Ectodermal cell (in vitro differentiated cells): ENCODE measurements at regions not wholly inside any gene's neighbourhood (a gene's known extent, or its start where the extent isn't known, plus 50 kb on each side); places are given as distances from the start of the nearest gene placed in this dataset.

Experiments used
- H3K27ac ChIP-seq: 2 replicates; pipeline ENCODE4 v1.7.0; 2013; ENCODE audit warnings: mild to moderate bottlenecking, low read depth, low read length; ENCODE audit not compliant: insufficient read depth, poor library complexity, severe bottlenecking
- H3K27me3 ChIP-seq: 2 replicates; pipeline ENCODE4 v1.7.0; 2013; ENCODE audit warnings: mild to moderate bottlenecking, low read length; ENCODE audit not compliant: insufficient read depth, control insufficient read depth, poor library complexity, severe bottlenecking
- H3K36me3 ChIP-seq: one replicate; pipeline ENCODE4 v1.7.0; 2013; ENCODE audit warnings: low read length; ENCODE audit not compliant: control insufficient read depth, insufficient read depth
- H3K4me1 ChIP-seq: one replicate; pipeline ENCODE4 v1.7.0; 2013; ENCODE audit warnings: low read length; ENCODE audit not compliant: control insufficient read depth, insufficient read depth
- H3K4me3 ChIP-seq: 2 replicates; pipeline ENCODE4 v1.7.0; 2013; ENCODE audit warnings: low read depth, low read length, control low read depth; ENCODE audit not compliant: insufficient read depth
- H3K9me3 ChIP-seq: 2 replicates; pipeline ENCODE4 v1.7.0; 2013; ENCODE audit warnings: mild to moderate bottlenecking, low read length, moderate library complexity; ENCODE audit not compliant: control insufficient read depth
- WGBS, 2 experiments: methylation state at CpG; one replicate each; pipeline ENCODE4 v1.1.7; 2013; ENCODE audit warnings: missing lambda C conversion rate in 2 of 2; 5-methylcytosine and 5-hydroxymethylcytosine counted together

DNA sequence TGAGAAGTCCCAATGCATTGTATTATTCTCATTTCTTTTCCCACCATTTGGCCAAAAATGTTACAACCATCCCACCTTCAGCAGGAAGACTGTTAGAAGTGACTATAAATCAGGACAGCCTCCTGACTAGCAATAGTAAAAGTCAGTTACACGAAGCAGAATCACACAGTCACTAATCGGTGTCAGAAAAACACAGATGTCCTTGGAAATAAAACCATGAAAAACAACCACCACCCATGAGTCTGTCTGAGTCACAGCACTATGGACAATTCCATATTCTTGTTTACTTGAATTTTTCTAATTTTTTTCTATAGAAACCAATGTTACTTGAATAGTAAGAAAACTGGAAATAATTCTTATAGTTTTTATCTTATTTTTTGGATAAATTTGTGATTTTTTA lies 81.9 kb upstream of the FRMD4A start:
- Histone ChIP-seq H3K4me3 (no peak overlapping the region), H3K27ac (no peak overlapping the region), H3K27me3 (no peaks in the 10 kb centered on the region), H3K4me1 (no peaks in the 10 kb centered on the region), H3K36me3 (no peaks in the 10 kb centered on the region), H3K9me3 (no peaks in the 10 kb centered on the region)
- 89 to 94% methylated on average over 2 of the region's 2 CpGs for WGBS, 2 experiments

DNA sequence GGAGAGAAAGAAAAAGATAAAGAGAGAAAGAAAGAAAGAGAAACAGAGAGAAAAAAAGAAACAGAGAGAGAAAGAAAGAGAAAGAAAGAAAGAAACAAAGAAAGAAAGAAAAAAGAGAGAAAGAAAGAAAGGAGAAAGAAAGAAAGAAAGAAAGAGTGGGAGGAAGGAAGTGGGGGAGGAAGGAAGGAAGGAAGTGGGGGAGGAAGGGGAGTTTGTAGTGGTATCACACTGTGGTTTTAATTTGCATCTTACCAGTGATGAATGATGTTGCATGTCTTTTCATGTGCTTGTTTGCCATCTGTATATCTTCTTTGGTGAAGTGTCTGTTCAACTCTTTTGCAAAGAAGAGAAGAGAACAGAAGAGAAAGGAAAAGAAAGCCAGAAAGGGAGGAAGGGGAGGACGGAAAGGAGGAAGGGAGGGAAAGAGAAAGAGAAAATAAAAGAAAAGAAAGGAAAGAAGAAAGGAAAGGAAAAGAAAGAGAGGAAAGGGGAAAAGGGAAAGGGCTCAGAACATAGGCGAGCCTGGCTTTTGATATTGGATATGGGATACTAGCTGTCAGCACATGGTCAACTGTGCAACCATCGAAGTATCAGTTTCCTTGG lies 79.2 kb upstream of the FRMD4A start:
- 92 to 98% methylated on average over 3 of the region's 3 CpGs for WGBS, 2 experiments
- Histone ChIP-seq H3K36me3 (no peaks in the 10 kb centered on the region), H3K27me3 (no peaks in the 10 kb centered on the region), H3K4me3 (no peak overlapping the region), H3K4me1 (no peaks in the 10 kb centered on the region), H3K9me3 (no peaks in the 10 kb centered on the region), H3K27ac (no peak overlapping the region)

DNA sequence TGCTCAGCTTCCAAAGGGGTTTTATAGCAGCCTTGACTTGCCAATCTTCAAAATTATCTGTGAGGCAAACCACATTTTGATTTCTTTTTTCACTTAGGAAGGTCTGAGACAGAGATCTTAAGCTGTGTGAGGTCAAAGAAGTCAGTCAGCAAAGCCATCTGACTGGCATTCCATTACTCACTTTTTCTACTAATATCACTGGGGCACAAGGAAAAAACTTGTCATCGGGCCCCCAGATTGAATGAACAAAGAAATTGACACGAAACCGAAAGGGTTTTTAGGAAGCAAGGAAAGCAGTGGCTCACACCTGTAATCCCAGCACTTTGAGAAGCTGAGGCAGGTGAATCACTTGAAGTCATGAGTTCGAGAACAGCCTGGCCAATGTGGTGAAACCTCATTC lies 78.5 kb upstream of the FRMD4A start:
- Histone ChIP-seq H3K36me3 (no peaks in the 10 kb centered on the region), H3K4me1 (no peaks in the 10 kb centered on the region), H3K27ac (no peak overlapping the region), H3K9me3 (no peaks in the 10 kb centered on the region), H3K4me3 (no peak overlapping the region), H3K27me3 (no peaks in the 10 kb centered on the region)
- WGBS, 2 experiments, result 91 to 92% methylated on average over 4 of the region's 4 CpGs

DNA sequence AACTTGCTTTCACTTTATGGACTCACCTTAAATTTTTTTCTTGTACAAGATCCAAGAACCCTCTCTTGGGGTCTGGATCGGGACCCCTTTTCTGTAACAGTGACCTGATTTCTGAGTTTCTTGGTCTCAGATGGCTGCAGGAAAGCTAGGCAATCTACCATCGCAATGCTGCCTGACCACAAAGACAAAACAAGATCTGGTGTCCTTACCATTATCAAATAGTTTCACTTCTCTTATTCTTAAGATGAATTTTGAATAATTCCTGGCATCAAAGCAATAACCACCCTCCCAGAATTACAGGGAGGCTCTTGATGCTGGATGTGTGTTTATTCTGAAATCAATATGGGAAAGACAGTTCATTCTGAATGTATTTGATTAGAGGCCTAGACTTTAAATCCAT lies 77.4 kb upstream of the FRMD4A start:
- Histone ChIP-seq H3K4me1 (no peaks in the 10 kb centered on the region), H3K36me3 (no peaks in the 10 kb centered on the region), H3K9me3 (no peaks in the 10 kb centered on the region), H3K27ac (no peak overlapping the region), H3K4me3 (no peak overlapping the region), H3K27me3 (no peaks in the 10 kb centered on the region)
- 92 to 96% methylated on average over 2 of the region's 2 CpGs for WGBS, 2 experiments

DNA sequence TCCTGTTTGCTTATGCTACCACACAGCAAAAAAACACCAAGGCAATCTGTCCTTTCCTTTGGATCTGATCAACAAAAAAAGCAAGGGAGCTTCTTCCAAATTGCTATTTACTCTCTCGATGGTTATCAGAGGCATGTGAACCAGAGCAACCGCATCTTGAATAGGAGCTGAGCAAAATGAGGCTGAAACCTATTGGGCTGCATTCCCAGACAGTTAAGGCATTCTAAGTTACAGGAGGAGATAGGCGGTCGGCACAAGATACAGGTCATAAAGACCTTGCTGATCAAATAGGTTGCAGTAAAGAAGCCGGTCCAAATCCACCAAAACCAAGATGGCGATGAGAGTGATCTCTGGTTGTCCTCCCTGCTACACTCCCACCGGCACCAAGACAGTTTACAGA lies 76.8 kb upstream of the FRMD4A start:
- 94 to 95% methylated on average over 7 of the region's 7 CpGs for WGBS, 2 experiments
- Histone ChIP-seq H3K36me3 (no peaks in the 10 kb centered on the region), H3K27me3 (no peaks in the 10 kb centered on the region), H3K4me3 (no peak overlapping the region), H3K9me3 (no peaks in the 10 kb centered on the region), H3K4me1 (no peaks in the 10 kb centered on the region), H3K27ac (no peak overlapping the region)

DNA sequence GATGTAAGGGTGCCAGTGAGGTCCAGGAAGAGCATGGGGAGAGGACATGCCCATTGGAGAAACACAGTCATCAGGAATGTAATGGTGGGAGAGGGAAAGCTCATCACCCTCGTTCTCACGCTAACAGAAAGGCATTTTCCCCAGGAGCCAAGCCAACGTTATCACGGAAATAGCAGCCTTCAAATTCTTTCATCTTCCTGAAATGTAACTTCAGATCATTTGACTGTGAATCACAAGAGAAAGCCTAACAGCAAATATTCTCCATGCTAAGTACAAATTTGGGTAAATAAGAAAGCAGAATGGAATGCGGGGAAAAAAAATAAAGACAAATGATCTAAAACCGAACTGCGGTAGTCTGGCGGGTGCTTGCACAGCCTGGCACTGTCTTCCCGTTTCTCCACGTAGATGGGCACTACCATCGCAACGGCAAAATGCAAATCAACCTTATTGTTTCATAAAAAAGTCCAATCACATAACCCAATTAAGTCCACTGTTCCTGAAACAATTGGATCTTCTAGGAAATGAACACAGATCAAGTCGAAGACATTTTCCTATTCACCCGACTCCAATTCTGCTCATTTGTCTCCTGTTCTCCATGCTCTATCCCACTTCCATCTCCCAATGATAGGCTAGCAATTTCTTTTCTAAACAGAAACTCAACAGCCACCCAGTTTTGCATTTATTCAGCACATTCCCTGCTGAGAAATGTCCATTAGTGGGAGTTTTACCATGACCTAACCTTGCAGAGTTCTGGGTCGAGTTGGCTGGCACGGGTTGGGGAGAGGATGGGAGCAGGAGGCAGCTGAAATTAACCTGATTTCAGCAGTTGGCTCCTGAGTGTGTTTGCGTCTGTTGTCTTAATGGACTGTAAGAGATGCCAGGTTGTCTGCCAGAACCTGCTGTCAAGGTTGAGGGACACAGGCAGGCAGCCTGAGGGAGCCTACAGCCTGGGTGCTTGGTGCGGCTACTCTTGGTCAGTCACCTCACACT lies 74.6 kb upstream of the FRMD4A start:
- WGBS, 2 experiments, result 91 to 92% methylated on average over 18 of the region's 18 CpGs
- no peak overlapping the region for H3K27ac ChIP-seq
- H3K36me3 ChIP-seq, result no peaks in the 10 kb centered on the region
- H3K9me3 ChIP-seq, result no peaks in the 10 kb centered on the region
- H3K27me3 ChIP-seq, result no peaks in the 10 kb centered on the region
- H3K4me3 ChIP-seq, result no peak overlapping the region
- H3K4me1 ChIP-seq, result no peaks in the 10 kb centered on the region

DNA sequence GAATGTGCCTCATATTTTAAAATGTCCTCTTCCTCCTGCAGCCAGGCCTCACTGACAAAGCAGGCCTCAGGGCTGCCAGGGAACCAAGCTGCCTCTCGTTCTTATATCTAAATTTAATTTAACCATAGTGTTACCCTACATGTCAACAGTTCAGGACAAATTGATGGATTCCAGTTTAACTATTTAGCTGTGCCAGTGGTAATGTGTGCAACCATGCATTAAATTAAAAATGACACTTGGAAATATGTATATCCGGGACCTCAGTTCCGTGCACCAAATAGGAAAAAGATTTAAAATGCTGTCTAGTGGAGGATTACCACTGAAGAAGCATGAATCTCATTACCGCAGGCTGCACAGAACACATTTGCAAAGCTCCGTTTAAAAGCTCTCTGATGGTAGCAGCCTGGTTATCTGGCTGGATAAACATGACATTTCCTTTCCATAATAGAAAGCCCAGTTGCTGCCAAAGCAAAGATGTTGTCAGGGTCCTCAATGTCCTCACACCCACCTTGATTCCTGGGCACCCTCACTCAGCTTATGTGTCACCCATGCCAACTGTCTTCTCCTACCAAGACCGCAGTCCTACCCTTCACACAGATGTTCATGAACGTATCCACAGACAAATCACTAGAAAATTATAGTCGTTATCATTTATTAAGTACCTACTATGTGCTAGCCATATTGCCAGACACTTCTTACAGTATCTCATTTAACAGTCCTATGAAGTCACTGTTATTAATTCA lies 73.3 kb upstream of the FRMD4A start:
- Histone ChIP-seq H3K9me3 (no peaks in the 10 kb centered on the region), H3K4me1 (no peaks in the 10 kb centered on the region), H3K27ac (no peak overlapping the region), H3K36me3 (no peaks in the 10 kb centered on the region), H3K4me3 (no peak overlapping the region), H3K27me3 (no peaks in the 10 kb centered on the region)
- WGBS, 2 experiments, result 94% methylated on average over 8 of the region's 8 CpGs

DNA sequence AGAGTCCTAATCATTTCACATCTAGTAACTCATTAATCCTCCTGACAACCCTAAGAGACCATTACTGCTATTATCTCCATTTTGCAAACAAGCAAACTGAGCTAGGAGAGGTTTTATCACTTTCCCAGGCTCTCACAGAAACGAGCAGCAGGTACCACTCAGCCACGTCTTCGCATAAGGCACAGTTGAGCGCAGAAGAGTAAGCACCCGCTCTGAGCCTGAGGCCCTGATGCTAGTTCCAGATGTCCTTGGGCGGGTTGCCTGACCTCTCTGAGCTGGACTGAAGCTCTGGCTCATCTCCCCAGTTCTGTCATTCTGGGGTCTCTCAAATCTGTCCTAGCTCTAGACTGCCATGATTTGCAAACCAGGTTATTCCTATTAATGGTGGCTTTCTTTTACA lies 72.6 kb upstream of the FRMD4A start:
- Histone ChIP-seq H3K4me1 (no peaks in the 10 kb centered on the region), H3K27ac (no peak overlapping the region), H3K27me3 (no peaks in the 10 kb centered on the region), H3K36me3 (no peaks in the 10 kb centered on the region), H3K9me3 (no peaks in the 10 kb centered on the region), H3K4me3 (no peak overlapping the region)
- WGBS, 2 experiments, result 80 to 81% methylated on average over 6 of the region's 6 CpGs

DNA sequence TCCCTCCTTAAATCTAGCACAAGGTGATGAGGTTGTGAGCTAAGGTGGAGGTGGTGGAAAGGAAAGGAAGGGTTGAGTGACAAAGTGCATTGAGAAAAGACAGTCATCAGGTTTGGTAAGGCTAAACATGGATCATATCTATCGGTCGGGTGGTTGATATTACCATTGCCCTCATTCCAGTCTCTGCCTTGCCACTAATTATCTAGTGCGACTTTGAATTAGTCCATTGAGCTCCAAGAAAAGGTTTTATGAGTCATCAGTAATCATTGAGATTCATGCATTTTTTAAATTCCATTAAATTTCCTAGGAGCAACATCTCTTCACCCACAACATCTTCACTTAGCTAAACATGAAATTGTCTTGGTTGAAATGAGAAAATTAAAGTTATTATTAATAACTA lies 68.9 kb upstream of the FRMD4A start:
- no peak overlapping the region for H3K27ac ChIP-seq
- H3K27me3 ChIP-seq, result no peaks in the 10 kb centered on the region
- no peaks in the 10 kb centered on the region for H3K9me3 ChIP-seq
- no peak overlapping the region for H3K4me3 ChIP-seq
- no peaks in the 10 kb centered on the region for H3K36me3 ChIP-seq
- 92 to 94% methylated on average over 3 of the region's 3 CpGs for WGBS, 2 experiments
- no peaks in the 10 kb centered on the region for H3K4me1 ChIP-seq

DNA sequence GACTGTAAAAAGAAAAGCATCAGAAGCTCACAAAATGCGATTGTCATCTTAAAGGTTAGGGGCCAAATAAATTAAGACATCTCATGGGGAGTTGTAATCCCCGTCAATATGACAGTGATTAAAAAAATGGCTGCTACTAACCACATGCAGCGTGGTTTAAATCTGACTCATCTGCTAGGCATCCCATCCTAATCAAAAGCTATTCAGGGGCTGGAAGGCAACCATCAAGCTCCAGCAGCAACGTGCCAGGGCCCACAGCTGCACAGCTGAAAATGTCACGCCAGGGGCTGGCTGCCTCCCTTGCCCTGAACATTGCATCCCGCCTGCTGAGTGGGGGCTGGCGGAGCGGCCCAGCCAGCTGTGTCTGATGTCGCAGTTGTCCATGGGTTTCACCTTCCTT lies 66.3 kb upstream of the FRMD4A start:
- H3K27ac ChIP-seq, result no peak overlapping the region
- no peak overlapping the region for H3K4me3 ChIP-seq
- no peaks in the 10 kb centered on the region for H3K9me3 ChIP-seq
- WGBS, 2 experiments, result 81% methylated on average over 9 of the region's 9 CpGs
- H3K27me3 ChIP-seq, result no peaks in the 10 kb centered on the region
- no peaks in the 10 kb centered on the region for H3K36me3 ChIP-seq
- H3K4me1 ChIP-seq, result no peaks in the 10 kb centered on the region
